Peyer's patch (tissue), 4 donors: ENCODE measurements at regions not wholly inside any gene's neighbourhood (a gene's known extent, or its start where the extent isn't known, plus 50 kb on each side); places are given as distances from the start of the nearest gene placed in this dataset.

Source experiments
- CTCF ChIP-seq, 6 experiments: fragments of 450-650 bp in 4 of 6; fragments of 200-600 bp in 2 of 6; sonication (generic) in 1 of 6; IDR thresholded peaks; one replicate each; pipeline ENCODE4 v1.5.1; 2017 to 2019; ENCODE audit warnings: antibody characterized with exemption in 6 of 6, mild to moderate bottlenecking in 3 of 6, moderate library complexity in 1 of 6
- POLR2A ChIP-seq, 2 donors: fragments of 450-650 bp; IDR thresholded peaks; one replicate each; pipeline ENCODE4 v1.5.1; 2017; ENCODE audit warnings: antibody characterized with exemption in 2 of 2, mild to moderate bottlenecking in 2 of 2, moderate library complexity in 2 of 2

GRCh38 chr5:2803751-2804150, 52.3 kb upstream of the IRX2 start:
- TF ChIP-seq POLR2A (IDR thresholded peaks at IDR 0.05) (no peak), CTCF (IDR thresholded peaks at IDR 0.05) (no peak)
